Neural progenitor cell (in vitro differentiated cells): ENCODE measurements at regions not wholly inside any gene's neighbourhood (a gene's known extent, or its start where the extent isn't known, plus 50 kb on each side); places are given as distances from the start of the nearest gene placed in this dataset.
"Not testable (repeated sequence)": the region's sequence is repeated elsewhere in the genome, so short reads cannot be mapped to it uniquely, and the experiment has no call there.

Experiments used
- DNase-seq: peaks from one replicate; pipeline ENCODE4 v3.0.0-alpha.2; 2016; ENCODE audit warnings: low spot score
- H2AFZ ChIP-seq: fragments of 200-600 bp; sonication (generic); replicated peaks from 2 replicates; pipeline ENCODE4 v1.6.1; 2016; ENCODE audit warnings: antibody characterized with exemption
- H3F3A ChIP-seq: fragments of 200-600 bp; sonication (generic); 2 replicates; pipeline ENCODE4 v1.6.1; 2016; ENCODE audit warnings: antibody characterized with exemption, low read depth
- H3K27ac ChIP-seq: fragments of 200-600 bp; sonication (generic); 2 replicates; pipeline ENCODE4 v1.5.1; 2016; ENCODE audit warnings: mild to moderate bottlenecking
- H3K27me3 ChIP-seq: fragments of 200-600 bp; sonication (generic); 2 replicates; pipeline ENCODE4 v1.6.1; 2016; ENCODE audit warnings: mild to moderate bottlenecking, moderate library complexity
- H3K36me3 ChIP-seq: fragments of 200-600 bp; sonication (generic); 2 replicates; pipeline ENCODE4 v1.5.1; 2016
- H3K4me1 ChIP-seq: fragments of 200-600 bp; sonication (generic); 2 replicates; pipeline ENCODE4 v1.6.1; 2016; ENCODE audit warnings: mixed run types
- H3K4me2 ChIP-seq: fragments of 200-600 bp; sonication (generic); 2 replicates; pipeline ENCODE4 v1.6.1; 2016
- H3K4me3 ChIP-seq: fragments of 200-600 bp; sonication (generic); 2 replicates; pipeline ENCODE4 v1.5.1; 2016
- H3K79me2 ChIP-seq: fragments of 200-600 bp; sonication (generic); 2 replicates; pipeline ENCODE4 v1.6.1; 2016; ENCODE audit warnings: low read depth
- H3K9ac ChIP-seq: fragments of 200-600 bp; sonication (generic); 2 replicates; pipeline ENCODE4 v1.6.1; 2016
- H3K9me3 ChIP-seq: fragments of 200-600 bp; sonication (generic); 2 replicates; pipeline ENCODE4 v1.5.1; 2016; ENCODE audit warnings: low read depth
- H4K20me1 ChIP-seq: fragments of 200-600 bp; sonication (generic); 2 replicates; pipeline ENCODE4 v1.6.1; 2016; ENCODE audit warnings: low read depth
- H3K27ac Mint-ChIP-seq: 3 replicates; pipeline ENCODE4 v1.8.0; 2021; ENCODE audit warnings: mixed read lengths
- H3K27me3 Mint-ChIP-seq: 2 replicates; pipeline ENCODE4 v1.8.0; 2022; ENCODE audit warnings: low read depth, mild to moderate bottlenecking, inconsistent platforms, moderate library complexity, mixed read lengths; ENCODE audit not compliant: insufficient read depth
- H3K36me3 Mint-ChIP-seq: 3 replicates; pipeline ENCODE4 v1.8.0; 2021; ENCODE audit warnings: mixed read lengths
- H3K4me1 Mint-ChIP-seq: 3 replicates; pipeline ENCODE4 v1.8.0; 2021; ENCODE audit warnings: mixed read lengths
- H3K4me3 Mint-ChIP-seq: 3 replicates; pipeline ENCODE4 v1.8.0; 2021; ENCODE audit warnings: mild to moderate bottlenecking, moderate library complexity, mixed read lengths
- H3K9me3 Mint-ChIP-seq: 3 replicates; pipeline ENCODE4 v1.8.0; 2020; ENCODE audit warnings: mixed read lengths
- CTCF ChIP-seq: fragments of 200-600 bp; sonication (generic); IDR thresholded peaks from 2 replicates; pipeline ENCODE4 v1.5.1; 2017; ENCODE audit warnings: antibody characterized with exemption, mild to moderate bottlenecking
- EZH2 ChIP-seq: fragments of 200-600 bp; sonication (generic); IDR thresholded peaks from 2 replicates; pipeline ENCODE4 v1.6.1; 2017; ENCODE audit warnings: antibody characterized with exemption, mild to moderate bottlenecking, moderate library complexity
- EZH2phosphoT487 ChIP-seq: fragments of 200-600 bp; sonication (generic); IDR thresholded peaks from 2 replicates; pipeline ENCODE4 v1.6.1; 2017; ENCODE audit warnings: antibody characterized with exemption

DNA sequence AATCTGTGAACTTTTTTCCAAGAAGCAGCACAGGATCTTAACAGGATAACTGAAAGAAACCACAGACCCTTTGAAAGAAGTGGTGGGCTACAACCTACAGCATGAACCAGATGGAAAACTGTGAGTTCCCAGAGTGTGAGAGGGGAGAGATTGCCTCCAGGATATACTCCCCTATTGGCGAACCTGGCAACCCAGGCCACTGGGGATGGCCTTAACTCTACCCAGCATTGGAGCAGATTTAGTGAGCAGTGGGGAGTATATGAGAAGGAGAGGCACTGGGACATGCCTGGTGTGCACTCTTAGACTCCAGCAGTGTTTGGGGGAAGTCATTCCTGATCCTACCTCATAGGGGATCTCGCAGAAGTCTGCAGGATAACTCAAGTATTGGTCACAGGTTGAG, 201.0 kb upstream of the TP63 start:
- peaks cover 3% of the 10 kb centered on the region for H3K27me3 Mint-ChIP-seq

DNA sequence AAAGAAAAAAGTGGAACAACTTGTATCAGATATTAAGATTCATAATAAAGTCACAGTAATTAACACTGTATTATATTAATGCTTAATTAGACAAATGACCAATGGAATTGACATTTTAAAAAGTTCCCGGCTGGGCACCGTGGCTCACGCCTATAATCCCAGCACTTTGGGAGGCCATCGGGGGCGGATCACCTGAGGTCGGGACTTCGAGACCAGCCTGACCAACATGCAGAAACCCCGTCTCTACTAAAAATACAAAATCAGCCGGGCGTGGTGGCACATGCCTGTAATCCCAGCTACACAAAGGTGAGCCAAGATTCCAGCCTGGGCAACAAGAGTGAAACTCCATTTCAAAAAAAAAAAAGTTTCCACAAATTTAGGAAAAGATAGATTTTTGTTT, 188.9 kb upstream of the TP63 start:
- not testable (repeated sequence) for H3K4me2 ChIP-seq, H3K9me3 Mint-ChIP-seq, H3K36me3 Mint-ChIP-seq, H3K36me3 ChIP-seq, H3F3A ChIP-seq, DNase-seq, H3K4me1 ChIP-seq, H3K79me2 ChIP-seq, H3K27ac ChIP-seq, H3K4me3 Mint-ChIP-seq, H3K4me3 ChIP-seq, H3K4me1 Mint-ChIP-seq, H3K27me3 ChIP-seq, H2AFZ ChIP-seq, H3K9ac ChIP-seq, H3K27me3 Mint-ChIP-seq, H3K27ac Mint-ChIP-seq, H4K20me1 ChIP-seq, H3K9me3 ChIP-seq

More for the DNA sequence above, 201.0 kb upstream of the TP63 start:
- H3K9me3 ChIP-seq: no peaks in the 10 kb centered on the region
- no peaks in the 10 kb centered on the region for H3K36me3 ChIP-seq
- Mint-ChIP-seq H3K36me3 (no peaks in the 10 kb centered on the region), H3K9me3 (peaks cover 2% of the 10 kb centered on the region), H3K4me1 (no peaks in the 10 kb centered on the region), H3K27ac (no peak overlapping the region), H3K4me3 (no peak overlapping the region)
- no peak overlapping the region for H3K27ac ChIP-seq
- H3K4me1 ChIP-seq: no peaks in the 10 kb centered on the region
- no peaks in the 10 kb centered on the region for H4K20me1 ChIP-seq
- H2AFZ ChIP-seq: no peak overlapping the region
- no peak for TF ChIP-seq EZH2
- no peak for TF ChIP-seq CTCF
- no peak for TF ChIP-seq EZH2phosphoT487
- no peaks in the 10 kb centered on the region for H3K27me3 ChIP-seq
- no peaks in the 10 kb centered on the region for H3K79me2 ChIP-seq
- no peak overlapping the region for H3K9ac ChIP-seq
- no peak overlapping the region for H3K4me2 ChIP-seq
- DNase-seq: no peak
- no peaks in the 10 kb centered on the region for H3F3A ChIP-seq
- H3K4me3 ChIP-seq: no peak overlapping the region

DNA sequence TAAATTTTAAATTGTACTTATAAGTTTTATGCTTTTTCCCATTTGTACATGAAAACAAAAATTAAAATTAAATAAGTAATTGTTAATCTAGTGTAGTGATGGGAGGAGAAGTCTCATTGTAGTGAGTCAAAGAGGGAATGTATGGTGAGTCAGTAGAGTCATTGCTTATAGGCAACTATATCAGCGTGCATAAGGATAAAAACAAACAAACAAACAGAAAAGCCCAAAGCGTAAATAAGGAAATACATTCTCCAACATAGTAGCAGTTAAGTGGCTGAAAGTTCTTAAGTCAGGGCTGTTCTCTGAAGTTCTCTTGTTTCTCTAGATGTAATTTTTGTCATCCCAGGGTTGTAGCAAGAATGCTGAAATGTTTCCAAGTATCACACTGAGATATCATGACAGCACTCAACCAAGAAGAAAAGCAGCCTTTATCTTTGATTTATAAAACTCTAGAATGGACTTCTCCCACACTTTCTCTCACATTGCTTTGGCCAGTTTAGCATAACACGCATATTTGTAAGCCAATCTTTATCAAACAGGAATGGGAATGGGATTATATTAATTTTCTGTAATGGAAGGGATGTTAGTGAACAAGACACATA, 184.1 kb upstream of the TP63 start:
- H3K36me3 ChIP-seq: no peaks in the 10 kb centered on the region
- no peaks in the 10 kb centered on the region for H3K4me1 ChIP-seq
- Mint-ChIP-seq H3K27ac (no peak overlapping the region), H3K9me3 (no peaks in the 10 kb centered on the region), H3K36me3 (no peaks in the 10 kb centered on the region), H3K27me3 (no peaks in the 10 kb centered on the region), H3K4me3 (no peak overlapping the region), H3K4me1 (peaks cover 2% of the 10 kb centered on the region)
- H3K9ac ChIP-seq: no peak overlapping the region
- no peaks in the 10 kb centered on the region for H3F3A ChIP-seq
- H3K4me2 ChIP-seq: no peak overlapping the region
- H3K9me3 ChIP-seq: no peaks in the 10 kb centered on the region
- no peak overlapping the region for H3K27ac ChIP-seq
- DNase-seq: no peak
- no peaks in the 10 kb centered on the region for H3K27me3 ChIP-seq
- H4K20me1 ChIP-seq: no peaks in the 10 kb centered on the region
- TF ChIP-seq EZH2 (no peak), CTCF (no peak), EZH2phosphoT487 (no peak)
- no peak overlapping the region for H3K4me3 ChIP-seq
- H3K79me2 ChIP-seq: no peaks in the 10 kb centered on the region
- no peak overlapping the region for H2AFZ ChIP-seq

DNA sequence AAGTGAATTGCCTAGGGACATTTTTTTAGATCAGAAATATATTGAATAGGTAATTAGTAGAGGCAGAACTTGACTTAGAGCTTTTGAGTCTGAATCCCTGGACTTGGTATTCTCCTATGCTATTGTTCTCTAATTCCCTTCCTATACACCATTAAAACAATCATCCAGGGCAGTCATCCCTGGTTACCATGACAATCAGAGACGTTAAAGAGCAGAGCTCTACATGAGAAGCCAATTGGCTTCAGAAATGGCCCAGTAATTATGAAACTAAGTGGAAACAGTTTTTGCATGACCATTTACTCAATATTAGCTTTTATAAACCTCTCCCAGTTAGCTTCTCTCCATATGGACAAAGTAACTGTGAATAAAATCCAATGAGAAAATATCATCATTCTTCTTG, 182.1 kb upstream of the TP63 start:
- TF ChIP-seq EZH2phosphoT487: no peak
- no peak for TF ChIP-seq EZH2
- TF ChIP-seq CTCF: no peak
- Histone ChIP-seq H3K9ac (no peak overlapping the region), H3K79me2 (no peaks in the 10 kb centered on the region), H3K27me3 (no peaks in the 10 kb centered on the region), H3K36me3 (no peaks in the 10 kb centered on the region), H3K4me2 (no peak overlapping the region), H2AFZ (no peak overlapping the region), H4K20me1 (no peaks in the 10 kb centered on the region), H3K4me1 (no peaks in the 10 kb centered on the region), H3K9me3 (no peaks in the 10 kb centered on the region), H3F3A (no peaks in the 10 kb centered on the region), H3K4me3 (no peak overlapping the region), H3K27ac (no peak overlapping the region)
- H3K4me1 Mint-ChIP-seq: peaks cover 2% of the 10 kb centered on the region
- no peak for DNase-seq
- H3K27me3 Mint-ChIP-seq: no peaks in the 10 kb centered on the region
- H3K27ac Mint-ChIP-seq: no peak overlapping the region
- H3K9me3 Mint-ChIP-seq: no peaks in the 10 kb centered on the region
- no peak overlapping the region for H3K4me3 Mint-ChIP-seq
- no peaks in the 10 kb centered on the region for H3K36me3 Mint-ChIP-seq
